ENCODE measurements at regions not wholly inside any gene's neighbourhood (a gene's known extent, or its start where the extent isn't known, plus 50 kb on each side); places are given as distances from the start of the nearest gene placed in this dataset.

DNA sequence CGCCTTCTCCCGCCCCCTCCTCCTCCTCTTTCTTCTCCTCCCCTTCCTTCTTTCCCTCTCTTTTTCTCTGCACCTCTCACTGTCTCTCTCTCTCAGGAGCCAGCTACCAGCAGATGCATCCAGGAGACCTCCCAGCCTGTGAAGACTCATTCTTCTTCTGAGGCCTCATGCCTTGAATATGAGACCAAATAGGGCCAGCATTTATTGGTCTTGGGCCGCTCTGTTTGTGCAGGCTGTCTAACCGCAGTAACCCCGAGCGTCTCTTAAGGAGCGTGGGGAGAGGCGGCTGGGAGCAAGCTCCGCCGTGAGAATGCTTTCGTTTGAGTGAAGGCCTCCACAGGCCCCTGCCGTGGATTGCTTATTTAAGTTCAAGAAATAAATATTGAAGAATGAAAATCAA, 167.0 kb downstream of the NUFIP1 start:
- TF ChIP-seq, protein P1, sequence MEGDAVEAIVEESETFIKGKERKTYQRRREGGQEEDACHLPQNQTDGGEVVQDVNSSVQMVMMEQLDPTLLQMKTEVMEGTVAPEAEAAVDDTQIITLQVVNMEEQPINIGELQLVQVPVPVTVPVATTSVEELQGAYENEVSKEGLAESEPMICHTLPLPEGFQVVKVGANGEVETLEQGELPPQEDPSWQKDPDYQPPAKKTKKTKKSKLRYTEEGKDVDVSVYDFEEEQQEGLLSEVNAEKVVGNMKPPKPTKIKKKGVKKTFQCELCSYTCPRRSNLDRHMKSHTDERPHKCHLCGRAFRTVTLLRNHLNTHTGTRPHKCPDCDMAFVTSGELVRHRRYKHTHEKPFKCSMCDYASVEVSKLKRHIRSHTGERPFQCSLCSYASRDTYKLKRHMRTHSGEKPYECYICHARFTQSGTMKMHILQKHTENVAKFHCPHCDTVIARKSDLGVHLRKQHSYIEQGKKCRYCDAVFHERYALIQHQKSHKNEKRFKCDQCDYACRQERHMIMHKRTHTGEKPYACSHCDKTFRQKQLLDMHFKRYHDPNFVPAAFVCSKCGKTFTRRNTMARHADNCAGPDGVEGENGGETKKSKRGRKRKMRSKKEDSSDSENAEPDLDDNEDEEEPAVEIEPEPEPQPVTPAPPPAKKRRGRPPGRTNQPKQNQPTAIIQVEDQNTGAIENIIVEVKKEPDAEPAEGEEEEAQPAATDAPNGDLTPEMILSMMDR (IDR thresholded peaks at IDR 0.05; ENCODE audit: low read depth, low read length): no peak
- no peak for TF ChIP-seq EZH2phosphoT487 (IDR thresholded peaks at IDR 0.05; ENCODE audit: low read depth)
